ENCODE measurements at regions not wholly inside any gene's neighbourhood (a gene's known extent, or its start where the extent isn't known, plus 50 kb on each side); places are given as distances from the start of the nearest gene placed in this dataset.
A peak's percentile ranks its signal among the peaks of the same experiment; 100 is the strongest.
"Not testable (repeated sequence)": the region's sequence is repeated elsewhere in the genome, so short reads cannot be mapped to it uniquely, and the experiment has no call there.

DNA sequence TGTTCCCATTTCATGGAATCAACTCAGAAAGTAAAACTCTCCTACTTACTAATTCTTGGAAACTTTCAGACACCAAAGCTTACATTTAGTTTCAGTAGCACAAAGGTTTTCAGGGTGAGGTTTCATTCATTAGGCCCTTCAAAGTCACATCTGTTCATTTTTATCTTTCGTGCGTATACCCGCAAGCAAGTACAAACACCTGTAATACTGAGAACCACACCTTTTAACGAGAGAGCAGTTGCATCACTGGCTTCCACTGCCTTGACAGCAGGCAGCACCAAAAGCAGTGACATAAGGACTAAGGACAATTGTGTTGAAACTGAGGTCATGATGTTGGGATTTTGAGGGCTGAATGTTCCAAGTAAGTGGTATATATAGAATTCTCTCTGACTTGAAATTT is 60.5 kb downstream of the GOLGA6L22 start:
- H3K27me3 ChIP-seq; DNase-seq; intact Hi-C loops (cut with DNase I); ATAC-seq; H3K9me3 ChIP-seq; H3K27ac ChIP-seq; H3K36me3 ChIP-seq; H3K4me3 ChIP-seq; H3K4me1 ChIP-seq: not testable (repeated sequence)

DNA sequence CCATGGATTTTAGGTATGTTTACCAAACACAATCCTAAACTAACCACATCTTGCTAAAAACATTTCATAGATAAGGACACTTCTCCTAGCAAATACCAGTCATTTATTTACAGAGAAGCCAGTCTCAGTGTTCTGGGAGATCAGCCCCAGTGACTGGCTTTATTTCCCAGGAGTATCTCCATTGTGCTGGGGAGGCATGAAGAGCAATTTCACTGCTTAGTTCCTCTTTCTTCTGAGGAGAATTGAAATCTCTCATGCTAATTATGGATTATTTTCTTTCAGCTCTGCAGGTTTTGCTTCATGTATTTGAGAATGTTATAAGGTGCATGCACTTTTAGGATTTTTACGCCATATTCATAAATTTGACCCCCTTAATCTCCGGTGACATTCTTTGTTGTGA is 67.8 kb downstream of the GOLGA6L22 start:
- ATAC-seq; H3K36me3 ChIP-seq; H3K27me3 ChIP-seq; H3K27ac ChIP-seq; intact Hi-C loops (cut with DNase I); DNase-seq; H3K4me3 ChIP-seq; H3K4me1 ChIP-seq; H3K9me3 ChIP-seq: not testable (repeated sequence)

DNA sequence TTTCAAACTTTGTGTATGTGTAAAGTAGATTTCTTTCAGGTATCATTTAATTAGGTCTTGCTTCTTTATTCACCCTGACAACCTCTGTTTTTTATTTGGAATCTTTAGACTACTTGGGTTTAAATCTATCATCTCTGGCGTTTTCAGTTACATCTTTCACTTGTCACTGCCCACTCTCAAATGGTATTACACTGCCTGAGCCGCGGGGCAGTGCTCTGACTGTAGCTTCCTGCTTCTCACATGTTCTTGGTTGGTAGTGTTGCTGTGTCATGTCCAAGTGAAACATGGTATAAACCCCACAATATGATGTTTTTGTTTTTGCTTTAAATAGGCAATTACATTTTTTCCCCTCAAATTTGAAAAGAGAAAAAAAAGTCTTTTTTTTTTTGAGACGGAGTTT is 68.3 kb downstream of the GOLGA6L22 start:
- ATAC-seq; H3K4me3 ChIP-seq; intact Hi-C loops (cut with DNase I); H3K27me3 ChIP-seq; H3K27ac ChIP-seq; H3K36me3 ChIP-seq; H3K4me1 ChIP-seq; H3K9me3 ChIP-seq; DNase-seq: not testable (repeated sequence)

DNA sequence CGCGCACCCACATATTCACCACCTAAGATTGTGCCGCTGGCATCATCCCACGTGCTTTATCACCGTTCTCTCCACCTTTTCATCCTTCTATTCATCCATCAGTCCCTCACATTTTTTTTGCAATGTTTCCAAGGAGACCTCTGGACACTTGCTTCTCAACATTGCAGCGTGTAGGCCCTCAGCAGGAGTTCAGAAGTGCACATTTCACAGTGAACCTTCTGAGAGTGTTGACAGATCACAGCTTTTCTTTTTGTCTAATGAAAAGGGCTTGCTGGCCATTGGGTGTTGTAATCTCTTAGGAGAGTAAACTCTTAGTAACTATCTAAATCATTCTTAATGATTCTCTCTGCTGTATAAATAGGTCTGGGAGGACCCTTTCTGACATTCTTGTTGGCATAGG is 70.5 kb downstream of the GOLGA6L22 start:
- H3K4me3 ChIP-seq; H3K4me1 ChIP-seq; intact Hi-C loops (cut with DNase I); H3K36me3 ChIP-seq; ATAC-seq; H3K9me3 ChIP-seq; H3K27ac ChIP-seq; DNase-seq; H3K27me3 ChIP-seq: not testable (repeated sequence)

DNA sequence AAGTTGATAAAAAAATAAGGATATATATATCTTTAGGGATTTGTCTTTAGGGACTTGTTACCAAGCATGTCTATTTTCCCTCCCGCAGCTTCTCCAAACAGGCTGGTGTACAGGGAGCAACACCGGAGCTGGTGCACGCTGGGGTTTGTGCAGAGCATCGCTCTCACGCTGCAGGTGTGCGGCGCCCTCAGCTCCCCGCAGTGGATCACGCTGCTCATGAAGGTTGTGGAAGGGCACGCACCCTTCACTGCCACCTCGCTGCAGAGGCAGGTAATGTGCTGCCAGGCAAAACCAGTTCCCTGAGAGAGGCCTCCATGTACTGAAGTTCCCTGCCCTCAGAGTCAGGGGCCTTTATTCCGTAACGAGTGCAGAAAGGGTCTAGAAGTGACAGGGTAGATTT is 101.0 kb downstream of the GOLGA6L22 start:
- ATAC-seq; intact Hi-C loops (cut with DNase I): not testable (repeated sequence)

DNA sequence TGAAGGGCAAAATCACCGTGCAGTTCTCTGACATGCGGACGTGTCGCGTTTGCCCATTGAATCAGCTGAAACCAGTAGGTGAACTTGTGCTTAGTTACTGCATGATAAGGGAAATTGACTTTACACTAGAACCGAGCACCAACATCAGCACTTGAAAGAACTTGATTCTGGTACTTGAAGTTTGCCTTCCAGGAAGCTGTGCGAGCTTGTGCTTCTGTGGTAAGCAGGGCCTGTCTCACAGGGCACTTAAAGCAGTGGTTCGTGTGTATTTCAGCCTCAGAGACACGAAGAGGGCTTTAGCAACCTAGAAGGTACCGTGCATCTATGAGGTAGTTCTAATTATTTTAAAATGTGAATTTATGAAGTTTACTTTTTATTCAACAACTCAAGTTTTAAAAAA is 103.0 kb downstream of the GOLGA6L22 start:
- H3K27me3 ChIP-seq; H3K27ac ChIP-seq; H3K4me1 ChIP-seq; intact Hi-C loops (cut with DNase I); H3K4me3 ChIP-seq; H3K36me3 ChIP-seq; H3K9me3 ChIP-seq: not testable (repeated sequence)
- peak; percentile 19 for DNase-seq
- ATAC-seq, result peak; percentile 53

More for the DNA sequence above, 101.0 kb downstream of the GOLGA6L22 start:
- H3K4me1 ChIP-seq, H3K9me3 ChIP-seq, H3K4me3 ChIP-seq, DNase-seq, H3K27me3 ChIP-seq, H3K27ac ChIP-seq, H3K36me3 ChIP-seq: not testable (repeated sequence)

DNA sequence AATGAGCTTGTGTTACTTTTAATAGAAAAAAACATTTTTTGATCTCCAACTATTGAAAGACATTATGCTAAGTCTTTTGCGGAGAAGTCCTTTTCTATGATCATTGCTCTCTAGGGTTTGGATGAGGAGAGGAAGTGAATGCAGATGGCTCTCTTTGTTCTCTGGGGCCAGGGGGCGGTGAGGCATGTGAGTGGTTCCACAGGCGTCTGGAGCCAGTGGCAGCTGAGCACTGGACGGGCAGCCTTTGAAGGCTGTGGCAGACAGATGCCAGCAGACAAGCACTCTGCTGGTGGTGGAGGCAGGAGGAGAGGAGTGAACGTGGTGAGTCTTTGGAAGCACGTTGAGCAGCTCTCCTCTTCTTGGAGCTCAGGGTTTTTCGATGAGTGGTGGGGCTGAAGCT is 107.8 kb downstream of the GOLGA6L22 start:
- intact Hi-C loops (cut with DNase I), result not testable (repeated sequence)

DNA sequence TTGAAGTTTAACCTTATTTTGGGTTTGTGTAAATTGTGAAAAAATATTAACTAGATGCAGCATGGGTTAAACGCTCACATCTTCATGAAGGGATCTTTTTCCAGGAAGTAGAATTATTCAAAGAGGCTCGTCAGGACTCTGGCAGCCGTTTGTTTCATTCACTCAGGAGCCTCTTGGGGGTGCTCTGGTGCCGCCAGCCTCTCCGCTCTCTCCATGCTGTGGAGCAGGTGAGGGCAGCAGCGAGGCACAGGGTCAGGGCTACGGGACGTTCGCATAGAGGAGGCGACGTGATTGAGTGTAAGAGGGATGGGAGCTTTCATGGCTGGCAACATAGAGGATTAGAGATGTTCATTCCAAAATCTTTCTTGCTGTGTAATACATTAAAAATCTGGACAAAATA is 110.8 kb downstream of the GOLGA6L22 start:
- intact Hi-C loops (cut with DNase I); DNase-seq; H3K27me3 ChIP-seq; H3K27ac ChIP-seq; H3K9me3 ChIP-seq; H3K4me1 ChIP-seq; H3K4me3 ChIP-seq: not testable (repeated sequence)
- H3K36me3 ChIP-seq, result peaks cover 10% of the 10 kb centered on the region
- ATAC-seq, result peak; percentile 61

More for the DNA sequence above, 107.8 kb downstream of the GOLGA6L22 start:
- H3K36me3 ChIP-seq, H3K9me3 ChIP-seq, DNase-seq, H3K4me1 ChIP-seq, H3K27me3 ChIP-seq, H3K4me3 ChIP-seq, H3K27ac ChIP-seq: not testable (repeated sequence)
- peak; percentile 9 for ATAC-seq

DNA sequence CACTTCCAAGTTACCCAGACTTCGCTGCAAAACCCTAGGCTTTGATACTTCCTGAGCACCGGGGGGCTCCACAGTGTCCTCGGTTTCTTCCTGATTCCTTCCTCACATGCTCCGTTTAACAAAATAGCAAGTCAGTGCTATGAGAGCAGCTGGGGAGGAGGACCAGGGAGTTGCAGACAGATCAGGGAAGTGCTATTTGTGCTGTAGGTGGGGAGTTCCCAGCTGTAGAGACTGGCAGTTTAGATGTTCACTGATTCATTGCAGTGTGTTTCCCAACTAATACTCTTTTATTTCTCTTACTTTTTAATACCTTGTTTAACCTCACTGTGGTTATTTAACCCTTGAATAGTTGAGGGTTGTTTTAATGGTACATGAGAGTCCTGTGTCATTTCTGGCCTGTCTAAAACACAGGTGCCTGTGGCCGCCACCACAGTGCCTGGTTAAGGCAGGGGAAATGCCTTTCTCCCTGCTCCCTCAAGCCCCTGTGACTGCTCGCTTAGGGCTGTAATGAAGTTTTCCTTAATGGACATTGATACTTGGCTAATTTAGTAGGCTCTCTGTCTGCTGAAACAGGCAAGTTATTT is 113.5 kb downstream of the GOLGA6L22 start:
- ATAC-seq, DNase-seq: not testable (repeated sequence)

DNA sequence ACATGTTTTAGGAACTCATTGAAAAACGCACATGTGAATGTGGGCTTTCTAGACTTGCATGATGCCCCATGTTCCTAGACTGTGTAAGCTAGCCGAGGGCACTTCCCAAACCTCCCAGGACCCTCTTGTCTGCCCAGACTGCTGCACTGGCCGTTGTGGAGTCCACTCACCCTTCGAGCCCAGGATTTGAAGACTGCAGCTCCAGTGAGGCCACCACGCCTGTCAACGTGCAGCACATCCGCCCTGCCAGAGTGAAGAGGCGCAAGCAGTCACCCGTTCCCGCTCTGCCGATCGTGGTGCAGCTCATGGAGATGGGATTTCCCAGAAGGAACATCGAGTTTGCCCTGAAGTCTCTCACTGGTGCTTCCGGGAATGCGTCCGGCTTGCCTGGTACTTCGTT is 114.1 kb downstream of the GOLGA6L22 start:
- H3K27ac ChIP-seq; H3K4me3 ChIP-seq; H3K9me3 ChIP-seq; H3K27me3 ChIP-seq; intact Hi-C loops (cut with DNase I); ATAC-seq; H3K4me1 ChIP-seq: not testable (repeated sequence)
- DNase-seq, result peak; percentile 56
- H3K36me3 ChIP-seq, result peaks cover 10% of the 10 kb centered on the region

More for the DNA sequence above, 113.5 kb downstream of the GOLGA6L22 start:
- H3K27ac ChIP-seq; H3K4me1 ChIP-seq; H3K27me3 ChIP-seq; H3K4me3 ChIP-seq; intact Hi-C loops (cut with DNase I); H3K9me3 ChIP-seq: not testable (repeated sequence)
- H3K36me3 ChIP-seq, result peaks cover 10% of the 10 kb centered on the region

DNA sequence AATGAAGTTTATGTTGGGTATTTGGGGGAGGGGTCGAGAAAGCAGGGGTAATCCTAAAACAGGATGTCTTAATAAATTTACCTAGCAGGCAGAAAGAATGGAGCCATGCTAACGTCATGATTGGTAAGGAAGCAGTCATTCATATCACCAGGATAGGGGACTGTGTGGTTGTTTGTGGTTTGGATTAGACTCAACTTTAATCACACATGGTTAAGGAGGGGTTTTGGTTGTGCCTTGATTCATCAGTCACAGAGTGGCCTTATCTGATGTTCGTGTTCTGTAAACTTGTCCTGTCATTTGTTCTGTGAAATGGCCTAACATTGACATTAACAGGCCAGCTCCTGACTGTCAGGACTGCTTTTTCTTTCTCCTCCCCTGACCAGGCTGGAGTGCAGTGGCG is 119.1 kb downstream of the GOLGA6L22 start:
- ATAC-seq; H3K4me1 ChIP-seq; H3K27ac ChIP-seq; H3K27me3 ChIP-seq; intact Hi-C loops (cut with DNase I); H3K9me3 ChIP-seq; H3K36me3 ChIP-seq; DNase-seq; H3K4me3 ChIP-seq: not testable (repeated sequence)

DNA sequence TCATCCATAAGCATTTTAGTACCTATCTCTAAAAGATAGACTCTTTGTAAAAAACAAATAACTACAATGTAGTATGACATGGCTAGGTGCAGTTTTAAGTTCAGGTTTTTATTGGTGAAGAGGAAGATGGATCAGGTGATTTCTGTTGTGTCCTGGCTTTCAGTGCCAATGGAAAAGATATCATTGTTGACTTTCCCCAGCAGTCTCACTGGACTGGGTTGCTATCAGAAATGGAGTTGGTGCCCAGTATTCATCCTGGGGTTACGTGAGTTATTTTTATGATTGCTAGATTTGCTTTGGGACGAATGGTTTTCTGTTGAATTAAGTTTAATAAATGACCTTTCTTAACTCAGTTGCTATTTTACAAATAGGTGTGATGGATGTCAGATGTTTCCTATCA is 120.5 kb downstream of the GOLGA6L22 start:
- H3K27ac ChIP-seq; H3K27me3 ChIP-seq; H3K4me1 ChIP-seq; DNase-seq; H3K4me3 ChIP-seq; H3K9me3 ChIP-seq; ATAC-seq; H3K36me3 ChIP-seq; intact Hi-C loops (cut with DNase I): not testable (repeated sequence)

DNA sequence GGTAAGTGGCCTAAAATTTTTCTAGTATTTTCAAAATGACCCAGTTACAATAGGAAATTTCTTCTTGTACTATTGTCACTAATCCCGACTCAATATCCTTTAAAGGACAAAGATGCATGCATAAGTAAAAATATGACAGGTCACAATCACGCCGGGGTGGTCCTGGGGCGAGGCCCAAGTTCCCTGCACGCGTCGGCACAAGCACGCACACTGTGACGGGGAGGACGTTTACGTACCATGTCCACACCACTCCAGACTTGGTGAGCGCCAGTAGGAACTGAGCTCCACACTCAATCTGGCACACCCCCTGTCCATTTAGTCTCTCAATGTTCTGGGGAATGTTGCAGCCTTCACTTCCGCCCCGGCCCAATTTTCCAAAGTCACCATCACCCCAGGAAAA is 128.7 kb downstream of the GOLGA6L22 start:
- intact Hi-C loops (cut with DNase I); H3K4me1 ChIP-seq; H3K36me3 ChIP-seq; H3K27me3 ChIP-seq; H3K27ac ChIP-seq; H3K4me3 ChIP-seq; H3K9me3 ChIP-seq: not testable (repeated sequence)
- ATAC-seq, result peak; percentile 19
- peak; percentile 16 for DNase-seq

DNA sequence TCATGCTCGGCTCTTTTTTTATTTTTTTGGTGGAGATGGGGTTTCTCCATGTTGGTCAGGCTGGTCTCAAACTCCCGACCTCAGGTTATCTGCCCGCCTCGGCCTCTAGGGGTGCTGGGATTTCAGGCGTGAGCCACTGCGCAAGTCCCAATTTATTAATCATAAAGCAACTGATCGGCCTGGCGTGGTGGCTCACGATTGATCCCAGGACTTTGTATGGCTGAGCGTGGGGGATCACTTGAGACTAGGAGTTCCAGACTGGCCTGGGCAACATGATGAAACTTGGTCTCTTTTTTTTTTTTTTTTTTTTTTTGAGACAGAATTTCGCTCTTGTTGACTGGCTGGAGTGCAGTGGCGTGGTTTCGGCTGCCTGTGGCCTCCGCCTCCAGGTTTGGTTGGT is 139.8 kb downstream of the GOLGA6L22 start:
- intact Hi-C loops (cut with DNase I); ATAC-seq: not testable (repeated sequence)

More for the DNA sequence above, 139.8 kb downstream of the GOLGA6L22 start:
- H3K4me1 ChIP-seq, H3K4me3 ChIP-seq, H3K36me3 ChIP-seq, H3K27me3 ChIP-seq, H3K27ac ChIP-seq, DNase-seq, H3K9me3 ChIP-seq: not testable (repeated sequence)
